Esophagus mucosa (tissue), 1 donor: ENCODE measurements at regions not wholly inside any gene's neighbourhood (a gene's known extent, or its start where the extent isn't known, plus 50 kb on each side); places are given as distances from the start of the nearest gene placed in this dataset.

Source experiments
- ATAC-seq: fragments of 200-7000 bp; cut with Tn5 transposase; one replicate; pipeline ENCODE4 v1.9.1; 2020
- donor health status: DM: yes; HTN: yes; CAD: no.

DNA sequence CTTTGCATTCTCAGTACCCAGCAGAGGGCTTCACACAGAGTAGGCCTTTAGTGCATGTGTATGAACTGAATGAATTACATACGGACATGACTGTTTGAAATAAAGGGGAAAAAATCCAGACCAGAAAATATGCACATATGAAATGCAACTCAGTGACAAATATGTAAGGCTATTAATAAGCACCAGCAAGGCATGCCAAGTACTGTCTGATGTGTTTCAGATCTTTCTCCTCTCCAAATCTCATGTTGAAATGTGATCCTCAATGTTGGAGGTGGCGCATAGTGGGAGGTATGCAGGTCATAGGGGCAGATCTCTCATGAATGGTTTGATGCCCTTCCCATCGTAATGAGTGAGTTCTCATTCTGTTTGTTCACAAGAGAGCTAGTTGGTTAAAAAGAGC lies 87.3 kb upstream of the TOMM7 start:
- no peak for ATAC-seq

- ATAC-seq: no peak
These were observed 85.2 kb upstream of the TOMM7 start for GRCh38 chr7:22907805-22908204.

GRCh38 chr7:22900784-22901183 lies 78.1 kb upstream of the TOMM7 start:
- no peak for ATAC-seq

- ATAC-seq: no peak
These were observed 77.5 kb upstream of the TOMM7 start for GRCh38 chr7:22900101-22900500.

GRCh38 chr7:22896917-22897316 lies 74.3 kb upstream of the TOMM7 start:
- ATAC-seq: peak; percentile 18

- no peak for ATAC-seq
These were observed 73.1 kb upstream of the TOMM7 start for GRCh38 chr7:22895828-22896165.

GRCh38 chr7:22895140-22895827 lies 72.6 kb upstream of the TOMM7 start:
- no peak for ATAC-seq

DNA sequence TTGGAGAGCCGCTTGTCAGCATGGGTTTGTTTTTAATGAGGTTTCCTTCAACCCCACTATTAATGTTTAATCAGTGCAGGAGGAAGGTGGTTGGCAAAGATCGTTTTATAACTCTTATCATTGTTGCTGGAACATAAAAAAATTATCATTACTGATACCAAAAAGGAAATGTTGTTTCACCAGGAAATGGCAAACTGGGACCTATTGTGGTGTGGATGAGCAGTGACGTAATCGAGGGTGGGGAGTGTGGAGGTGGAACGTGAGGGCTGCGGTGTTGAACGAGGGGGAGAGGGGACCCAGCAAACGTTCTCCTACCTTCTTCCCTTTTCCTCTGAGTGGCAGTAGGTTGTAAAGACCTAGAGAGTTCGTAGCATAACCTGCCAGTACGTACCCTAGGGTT lies 71.9 kb upstream of the TOMM7 start:
- no peak for ATAC-seq

DNA sequence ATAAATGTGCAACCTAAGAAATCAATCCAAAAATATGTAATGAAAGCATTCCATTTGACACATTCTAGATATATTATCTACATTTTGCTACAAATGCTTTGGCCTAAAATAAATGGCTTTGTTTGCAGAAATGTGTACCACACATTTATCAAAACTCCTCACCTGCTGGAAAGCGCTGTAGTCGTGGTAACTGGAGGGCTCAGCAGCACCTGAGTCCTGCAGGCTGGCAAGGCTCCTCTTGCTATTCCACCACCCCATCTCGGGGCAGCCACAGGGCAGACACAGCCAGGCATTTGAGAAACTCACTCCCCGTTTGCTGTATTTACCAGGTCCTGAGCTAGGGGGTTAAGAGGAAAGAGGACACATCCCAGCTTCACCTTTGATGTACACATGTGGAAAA lies 68.1 kb upstream of the TOMM7 start:
- ATAC-seq: no peak

- ATAC-seq: no peak
These were observed 63.2 kb upstream of the TOMM7 start for GRCh38 chr7:22885797-22886261.

DNA sequence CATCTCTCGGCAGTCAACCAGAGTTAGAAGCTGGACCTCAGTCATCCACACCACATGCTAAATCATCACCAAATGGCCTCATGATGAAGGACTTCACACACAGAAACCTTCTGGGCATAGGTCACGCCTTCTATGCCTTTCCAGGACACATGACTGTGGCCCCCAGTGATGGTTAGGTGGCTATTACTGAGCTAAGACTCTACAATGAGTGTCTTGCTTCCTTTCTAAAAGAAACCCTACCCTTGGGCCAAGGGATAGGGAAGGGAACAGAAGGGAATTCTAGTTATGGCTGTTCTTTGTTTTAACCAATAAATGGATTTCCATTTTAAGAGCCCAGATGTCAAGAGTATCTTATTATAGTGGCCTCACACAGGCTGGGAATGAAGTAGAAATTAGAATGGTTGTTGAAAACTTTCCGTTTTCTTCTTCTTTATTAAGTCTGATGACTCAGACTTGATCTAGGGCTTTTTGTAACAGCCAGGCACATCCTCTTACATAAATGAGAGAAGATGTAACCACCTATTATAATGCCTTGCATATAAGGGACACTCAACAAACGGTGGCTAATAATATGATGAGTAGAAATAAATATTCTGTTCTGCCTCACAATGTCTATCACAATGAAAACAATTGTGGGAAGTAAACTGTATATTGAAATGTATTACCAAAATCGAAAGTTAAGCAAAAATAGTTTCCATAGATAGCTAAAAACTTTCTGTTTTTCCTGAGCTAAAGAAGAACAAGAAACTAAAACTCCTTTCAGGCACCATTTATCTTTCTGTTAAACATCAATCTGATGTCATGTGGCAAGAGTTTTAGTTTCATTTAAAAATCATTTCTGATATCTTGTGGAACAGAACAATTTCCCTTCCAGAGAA lies 62.5 kb upstream of the TOMM7 start:
- ATAC-seq: no peak

DNA sequence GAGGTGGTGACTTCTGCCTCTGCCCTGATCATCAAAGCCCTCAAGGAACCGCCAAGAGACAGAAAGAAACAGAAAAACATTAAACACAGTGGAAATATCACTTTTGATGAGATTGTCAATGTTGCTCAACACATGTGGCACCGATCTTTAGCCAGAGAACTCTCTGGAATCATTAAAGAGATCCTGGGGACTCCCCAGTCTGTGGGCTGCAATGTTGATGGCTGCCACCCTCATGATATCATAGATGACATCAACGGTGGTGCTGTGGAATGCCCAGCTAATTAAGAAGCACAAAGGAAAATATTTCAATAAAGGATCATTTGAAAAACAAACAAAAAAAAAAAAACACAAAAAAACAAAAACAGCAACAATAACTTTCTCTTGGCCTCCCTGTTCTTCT lies 59.5 kb upstream of the TOMM7 start:
- no peak for ATAC-seq

DNA sequence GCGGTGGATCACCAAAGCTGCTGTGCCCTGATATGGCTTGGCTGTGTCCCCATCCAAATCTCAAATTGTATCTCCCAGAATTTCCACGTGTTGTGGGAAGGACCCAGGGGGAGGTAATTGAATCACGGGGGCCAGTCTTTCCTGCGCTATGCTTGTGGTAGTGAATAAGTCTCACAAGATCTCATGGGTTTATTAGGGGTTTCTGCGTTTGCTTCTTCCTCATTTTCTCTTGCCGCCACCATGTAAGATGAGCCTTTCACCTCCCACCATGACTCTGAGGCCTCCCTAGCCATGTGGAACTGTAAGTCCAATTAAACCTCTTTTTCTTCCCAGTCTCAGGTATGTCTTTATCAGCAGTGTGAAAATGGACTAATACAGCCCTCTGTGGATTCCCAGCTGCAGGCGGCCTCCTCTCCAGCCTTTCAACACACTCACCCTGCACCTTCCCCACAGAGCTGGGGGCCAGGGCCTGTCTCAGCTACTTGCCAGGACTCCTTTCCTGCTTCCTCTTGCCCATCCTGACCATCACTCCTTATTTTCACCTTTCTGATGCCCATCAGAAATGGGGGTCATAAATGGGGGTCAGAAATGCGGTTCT lies 57.2 kb upstream of the TOMM7 start:
- ATAC-seq: no peak

DNA sequence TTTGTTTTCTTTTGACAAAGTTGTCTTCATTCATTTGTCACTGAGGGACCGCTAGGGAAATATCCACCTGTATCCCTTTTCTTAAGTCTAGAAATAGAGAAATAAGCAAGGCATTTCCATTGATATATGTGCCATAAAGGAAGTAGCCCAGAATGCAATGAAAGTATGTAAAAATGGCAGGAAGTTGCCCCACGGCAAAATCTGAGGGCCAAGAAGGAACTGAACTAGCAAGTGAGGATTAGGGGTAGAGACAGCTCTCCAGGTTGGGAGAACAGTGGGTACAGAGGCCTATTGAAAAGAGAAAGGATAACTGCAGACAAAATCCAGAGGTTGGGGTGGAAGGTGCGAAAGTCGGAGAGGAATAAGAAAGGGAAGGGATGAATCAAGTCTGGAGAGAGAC lies 56.6 kb upstream of the TOMM7 start:
- no peak for ATAC-seq

DNA sequence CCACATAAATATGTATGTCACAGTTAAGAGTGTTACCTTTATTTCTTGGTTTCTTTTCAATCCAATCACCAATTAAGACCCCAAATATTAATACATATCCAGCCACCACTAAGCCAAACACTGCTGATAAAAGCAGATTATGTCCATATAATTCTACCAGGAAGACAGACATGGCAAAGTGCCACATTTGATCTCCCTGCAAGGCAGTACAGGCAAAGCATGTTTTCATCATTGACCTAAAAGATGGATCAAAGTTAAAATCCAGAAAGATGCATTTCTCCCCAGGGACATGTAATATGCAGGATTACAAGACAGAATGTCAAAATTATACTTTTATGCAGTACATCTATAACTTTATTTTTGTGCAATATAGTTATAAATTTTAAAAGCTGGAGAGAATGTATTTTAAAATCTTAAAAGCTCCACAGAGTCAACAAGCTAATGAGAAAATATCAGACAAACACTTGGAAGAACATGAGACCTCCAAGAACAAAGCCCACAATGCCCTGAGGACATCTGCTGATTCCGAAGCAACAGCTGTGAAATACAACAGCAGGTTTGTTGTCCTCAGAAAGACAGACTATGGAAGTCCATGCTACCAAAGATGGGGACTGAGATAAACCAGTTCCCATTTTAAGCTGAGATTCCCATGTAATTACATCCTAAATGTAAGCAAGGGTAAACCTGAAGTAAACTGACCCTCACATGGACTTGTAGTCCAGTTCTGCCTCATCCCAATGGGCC lies 54.5 kb upstream of the TOMM7 start:
- ATAC-seq: no peak

DNA sequence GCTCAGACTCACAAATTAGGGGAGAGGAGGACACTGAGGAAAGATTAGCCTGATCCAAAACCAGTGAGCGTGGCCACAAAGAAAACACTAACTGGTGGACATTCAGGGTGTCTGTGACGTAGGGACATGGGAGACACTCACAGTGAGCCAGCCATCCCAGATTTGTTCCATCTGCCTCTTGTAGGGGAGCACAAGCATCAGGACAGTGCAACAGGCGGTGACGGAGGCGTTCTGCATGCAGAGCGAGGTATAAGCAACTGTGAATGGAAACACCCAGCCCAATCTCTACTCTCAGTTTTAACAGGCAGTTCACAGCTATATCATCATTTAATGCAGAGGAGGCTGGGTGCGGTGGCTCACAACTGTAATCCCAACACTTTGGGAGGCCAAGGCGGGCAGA lies 52.8 kb upstream of the TOMM7 start:
- ATAC-seq: no peak

- no peak for ATAC-seq
These were observed 52.3 kb upstream of the TOMM7 start for GRCh38 chr7:22874904-22875303.
